SK-MEL-5 (cell line): ENCODE measurements at regions not wholly inside any gene's neighbourhood (a gene's known extent, or its start where the extent isn't known, plus 50 kb on each side); places are given as distances from the start of the nearest gene placed in this dataset.
"Not testable (repeated sequence)": the region's sequence is repeated elsewhere in the genome, so short reads cannot be mapped to it uniquely, and the experiment has no call there.

Experiments
- DNase-seq: peaks from one replicate; pipeline ENCODE4 v3.0.0-alpha.2; 2016; ENCODE audit warnings: low read depth, low spot score
- in situ Hi-C: cut with HindIII; loops from 2 replicates; pipeline ENCODE4 v1.10.0; 2016; ENCODE audit warnings: low sequenced_read_pairs, high pct_unique_total_duplicates, low pct_unique_long_range_greater_than_20kb

DNA sequence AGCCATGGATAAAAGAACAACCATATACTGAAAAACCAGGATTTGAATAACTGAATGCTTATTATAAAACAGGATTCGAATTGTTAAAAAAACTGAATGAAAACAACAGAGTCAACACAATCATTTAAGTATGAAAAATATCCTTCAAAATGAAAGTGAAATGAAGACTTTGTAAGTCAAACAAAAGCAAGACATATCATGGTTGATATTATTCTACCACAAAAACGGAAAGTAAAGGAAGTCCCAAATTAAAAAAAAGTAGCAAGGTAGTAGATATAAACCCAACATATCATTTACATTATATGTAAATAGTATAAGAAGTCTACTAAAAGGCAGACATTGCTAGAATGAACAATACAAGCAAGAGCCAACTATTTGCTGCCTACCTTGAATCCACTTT is 63.1 kb upstream of the POTEC start:
- DNase-seq, in situ Hi-C loops: not testable (repeated sequence)

DNA sequence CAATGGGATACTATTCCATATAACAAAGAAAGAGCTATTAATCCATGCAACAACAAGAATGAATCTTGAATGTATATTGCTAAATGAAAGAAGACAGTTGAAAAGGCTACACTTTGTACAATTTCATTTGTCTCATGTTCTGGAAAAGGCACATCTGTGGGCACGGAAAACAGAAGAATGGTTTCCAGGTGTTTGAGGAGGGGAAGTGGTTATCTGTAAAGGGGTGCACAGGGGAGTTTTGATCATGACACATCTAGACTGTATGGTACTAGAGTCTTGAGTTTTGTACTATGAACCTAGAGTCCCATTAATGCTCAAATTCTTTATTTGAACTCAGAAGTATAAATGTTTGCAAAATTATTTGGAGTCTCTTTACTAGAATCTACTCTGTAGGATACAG is 64.0 kb upstream of the POTEC start:
- in situ Hi-C loops, DNase-seq: not testable (repeated sequence)

DNA sequence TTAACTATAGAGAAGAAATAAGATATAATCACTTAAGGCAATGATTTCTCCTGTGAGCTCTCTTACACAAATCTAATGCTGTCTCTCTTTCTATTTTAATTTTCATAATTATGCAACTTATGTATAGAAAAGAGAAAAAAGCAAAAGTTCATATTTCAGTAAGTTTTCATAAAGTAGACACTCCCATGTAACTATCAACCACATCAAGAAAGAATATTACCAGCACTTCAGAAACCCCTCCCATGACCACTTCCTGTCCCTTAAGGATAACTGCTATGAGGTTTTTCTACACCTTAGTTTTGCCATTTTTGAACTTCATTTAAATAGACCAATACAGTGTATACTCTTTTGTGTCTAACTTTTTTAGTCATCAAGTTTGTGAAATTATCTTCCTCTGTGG is 69.0 kb upstream of the POTEC start:
- DNase-seq, in situ Hi-C loops: not testable (repeated sequence)

DNA sequence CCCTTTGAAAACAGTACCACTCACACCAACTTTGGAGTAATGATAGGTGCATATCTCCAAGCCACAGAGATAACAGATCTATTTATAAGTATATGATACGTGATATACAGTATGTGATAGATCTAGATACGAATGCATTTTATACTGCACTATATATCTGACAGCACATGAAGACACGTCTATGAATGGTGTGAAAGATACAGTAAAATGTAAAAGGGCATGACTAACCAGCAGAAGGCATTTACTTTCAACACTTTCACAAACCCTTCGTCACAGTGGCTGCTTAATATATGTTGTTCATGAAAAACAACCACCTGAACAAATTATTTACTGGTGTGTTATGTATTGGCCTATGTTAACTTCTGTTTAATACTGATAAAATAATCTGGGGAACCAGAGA is 71.1 kb upstream of the POTEC start:
- DNase-seq, in situ Hi-C loops: not testable (repeated sequence)

DNA sequence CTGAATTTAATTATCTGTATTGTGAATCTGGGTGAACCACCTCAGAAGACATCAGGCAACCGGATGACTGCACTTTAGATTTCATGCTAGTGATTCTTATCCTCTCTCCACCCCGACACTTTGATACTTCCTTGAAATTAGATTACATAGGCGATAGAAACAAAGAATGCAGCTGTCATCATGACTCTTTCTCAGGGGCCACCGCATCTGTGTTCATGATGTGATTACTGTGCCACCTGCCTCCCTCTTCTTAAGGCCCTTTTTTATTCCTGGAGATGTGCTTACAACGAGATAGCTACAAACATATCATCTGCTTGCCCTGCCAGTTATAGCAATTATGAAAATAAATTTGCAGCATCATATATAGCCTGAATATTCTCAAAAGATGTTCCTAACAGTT is 83.9 kb upstream of the POTEC start:
- DNase-seq, in situ Hi-C loops: not testable (repeated sequence)

DNA sequence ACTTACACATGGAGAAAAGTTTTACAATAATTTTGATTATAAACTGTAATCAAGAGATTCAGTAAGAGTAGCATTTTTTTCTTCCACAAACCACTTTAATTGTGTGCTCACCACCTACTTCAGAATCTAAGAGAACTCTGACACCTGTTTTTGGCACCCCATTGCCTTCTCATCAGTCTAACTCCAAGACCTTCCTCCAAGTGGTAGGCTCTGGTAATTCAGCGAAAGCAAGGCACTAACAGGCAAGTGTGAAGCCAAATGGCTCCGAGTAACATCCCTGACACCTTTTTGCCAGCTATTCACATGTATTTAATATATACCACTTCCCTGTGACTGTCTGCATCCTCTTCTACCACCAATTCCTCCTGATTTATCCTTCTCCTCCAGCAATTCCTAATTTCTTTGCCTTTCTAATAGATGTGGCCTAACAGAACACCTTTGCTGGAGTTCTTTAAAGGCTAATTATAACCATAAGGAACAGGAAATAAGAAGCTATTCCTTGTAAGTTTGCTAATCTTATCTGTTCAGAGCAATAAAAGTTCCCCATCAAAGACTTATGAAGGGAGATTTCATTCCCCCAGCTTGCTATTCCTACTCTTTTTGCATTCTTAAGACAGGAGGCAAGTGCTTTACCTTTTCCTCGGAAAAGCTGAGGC is 85.1 kb upstream of the POTEC start:
- in situ Hi-C loops = not testable (repeated sequence)

DNA sequence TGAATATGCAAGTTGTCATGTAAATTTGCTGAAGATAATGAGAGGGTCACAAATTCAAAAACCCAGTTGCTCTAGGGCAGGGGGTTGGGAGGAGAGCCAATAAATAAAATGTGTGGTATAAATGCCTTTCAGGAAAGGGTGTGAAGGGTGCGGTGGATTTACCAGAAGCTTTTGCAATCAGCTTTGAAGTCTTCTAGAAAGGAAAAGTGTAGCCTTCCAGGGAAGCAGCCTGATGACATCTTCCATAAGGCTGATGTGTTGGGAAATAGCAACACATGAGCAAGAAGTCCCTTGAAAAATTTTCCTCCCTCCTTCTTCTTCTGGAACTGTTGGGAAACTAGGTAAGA is 85.6 kb upstream of the POTEC start:
- in situ Hi-C loops, DNase-seq: not testable (repeated sequence)

More for the DNA sequence above, 85.1 kb upstream of the POTEC start:
- DNase-seq = not testable (repeated sequence)

DNA sequence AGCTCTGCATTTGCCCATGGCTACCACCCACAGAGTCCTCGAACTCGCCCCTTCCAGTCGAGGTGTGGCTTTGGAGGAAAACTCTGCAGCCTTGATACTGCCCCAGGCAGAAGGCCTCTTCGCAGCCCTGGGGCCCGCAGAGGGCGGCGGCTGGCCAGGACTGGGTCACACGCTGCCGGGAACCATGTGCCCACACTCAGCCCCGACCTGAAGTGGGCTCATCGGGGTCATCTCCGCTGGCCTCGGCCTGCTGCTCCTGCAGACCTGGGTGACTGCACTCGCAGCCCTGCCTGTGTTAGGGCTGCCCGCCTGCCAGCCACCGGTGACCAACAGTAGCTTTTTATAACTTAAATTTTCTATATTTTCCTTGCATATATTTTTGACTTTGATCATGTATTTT is 89.6 kb upstream of the POTEC start:
- in situ Hi-C loops, DNase-seq: not testable (repeated sequence)

DNA sequence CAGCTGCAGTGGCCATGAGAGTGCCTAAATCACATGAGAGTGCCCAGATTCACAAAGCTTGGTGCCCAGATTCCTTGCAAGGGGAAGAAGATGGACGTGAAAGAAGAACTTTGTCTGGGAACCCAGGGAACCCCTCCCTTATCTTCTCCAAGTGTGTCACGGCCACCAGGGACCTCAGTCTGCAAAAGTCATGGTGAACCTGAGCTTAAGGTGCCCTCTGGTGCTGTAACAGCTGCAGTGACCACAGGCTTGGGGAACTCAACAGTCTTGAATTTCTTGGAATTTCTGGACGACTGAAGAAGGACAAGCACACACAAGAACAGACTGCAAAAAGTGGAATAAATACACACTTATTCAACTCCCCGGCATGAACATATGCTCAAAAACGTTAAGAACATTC is 94.6 kb upstream of the POTEC start:
- in situ Hi-C loops, DNase-seq: not testable (repeated sequence)

DNA sequence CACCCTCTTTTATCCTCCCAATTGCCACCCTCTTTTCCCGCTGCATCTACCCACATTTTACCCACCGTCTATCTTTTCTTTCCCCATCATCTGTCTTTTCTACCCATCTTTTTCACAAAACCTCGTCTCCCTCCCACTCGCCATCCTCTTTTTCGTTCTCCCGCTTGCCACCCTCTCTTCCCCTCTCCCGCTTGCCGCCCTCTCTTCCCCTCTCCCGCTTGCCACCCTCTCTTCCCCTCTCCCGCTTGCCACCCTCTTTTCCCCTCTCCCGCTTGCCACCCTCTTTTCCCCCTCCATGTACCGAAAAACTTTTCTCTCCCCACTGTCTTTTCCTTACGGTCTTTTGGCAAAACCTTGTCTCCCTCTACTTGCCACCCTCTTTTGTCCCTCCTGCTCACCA is 97.7 kb upstream of the POTEC start:
- in situ Hi-C loops, DNase-seq: not testable (repeated sequence)

DNA sequence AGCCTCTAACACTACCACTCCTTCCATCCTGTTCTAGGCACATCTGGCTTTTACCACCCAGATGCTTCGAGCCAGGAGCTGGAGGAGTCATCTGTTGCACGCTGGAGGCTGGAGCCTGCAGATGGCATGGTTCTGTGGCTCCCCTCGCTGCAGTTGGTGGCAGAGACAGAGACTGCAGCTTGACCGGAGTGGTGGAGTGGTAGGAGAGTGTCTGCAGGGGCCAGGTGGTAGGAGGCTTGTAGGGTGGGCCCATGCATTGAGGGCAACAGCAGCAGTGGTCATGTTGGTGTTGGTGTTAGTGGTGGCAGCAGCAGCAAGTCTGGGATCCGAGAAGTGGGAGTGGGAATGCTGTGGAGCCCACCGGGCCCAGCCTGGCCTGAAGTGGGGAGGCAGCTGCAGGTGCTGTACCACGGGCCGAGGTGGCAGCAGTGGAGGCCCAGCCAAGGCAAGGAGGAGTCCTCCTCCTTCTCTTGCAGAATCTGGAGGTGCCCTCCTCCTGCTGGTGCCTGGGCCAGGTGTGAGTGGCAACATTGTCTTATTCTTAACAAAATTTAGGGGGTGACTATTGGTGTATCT is 100.4 kb upstream of the POTEC start:
- in situ Hi-C loops = not testable (repeated sequence)

DNA sequence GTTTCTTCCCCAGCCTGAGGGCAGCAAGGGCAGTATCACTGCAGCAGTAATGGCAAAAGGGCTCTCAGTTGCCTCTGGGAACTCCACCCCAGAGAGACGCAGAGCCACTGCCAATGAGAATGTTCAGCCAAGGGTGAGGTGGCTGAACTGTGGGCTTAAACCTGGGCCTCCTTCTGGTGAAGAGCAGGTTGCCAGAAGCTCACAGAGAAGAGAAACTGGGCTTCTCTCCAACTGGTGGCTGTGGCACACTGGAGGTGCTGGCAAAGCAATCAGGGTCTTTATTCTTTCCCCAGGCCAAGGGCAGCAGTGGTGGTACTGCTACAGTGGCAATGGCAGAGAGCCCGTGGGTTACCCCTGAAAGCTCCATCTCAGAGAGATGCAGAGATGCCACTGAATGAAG is 54.9 kb upstream of the ANKRD30B start:
- in situ Hi-C loops = not testable (repeated sequence)

More for the DNA sequence above, 100.4 kb upstream of the POTEC start:
- DNase-seq = not testable (repeated sequence)

DNA sequence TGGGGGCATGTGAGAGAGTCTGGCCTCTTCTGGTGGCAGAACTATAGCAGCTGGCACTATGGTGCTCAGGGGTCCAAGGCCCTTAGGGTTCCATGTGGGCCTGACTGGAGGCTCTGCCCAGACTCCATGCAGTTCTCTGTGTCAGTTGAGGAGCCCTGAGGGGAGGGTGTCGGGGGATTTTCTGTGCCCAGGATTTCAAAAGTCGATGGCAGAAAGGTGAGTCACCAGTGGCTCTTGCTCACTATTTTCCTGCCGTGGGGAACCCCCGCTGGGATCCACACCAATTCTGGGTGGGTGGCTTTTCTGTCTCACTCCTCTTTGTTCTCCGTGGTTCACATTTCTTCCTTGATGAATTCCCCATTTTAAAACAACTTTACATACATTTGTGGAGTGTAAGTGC is 54.1 kb upstream of the ANKRD30B start:
- DNase-seq, in situ Hi-C loops: not testable (repeated sequence)

More for the DNA sequence above, 54.9 kb upstream of the ANKRD30B start:
- DNase-seq = not testable (repeated sequence)

DNA sequence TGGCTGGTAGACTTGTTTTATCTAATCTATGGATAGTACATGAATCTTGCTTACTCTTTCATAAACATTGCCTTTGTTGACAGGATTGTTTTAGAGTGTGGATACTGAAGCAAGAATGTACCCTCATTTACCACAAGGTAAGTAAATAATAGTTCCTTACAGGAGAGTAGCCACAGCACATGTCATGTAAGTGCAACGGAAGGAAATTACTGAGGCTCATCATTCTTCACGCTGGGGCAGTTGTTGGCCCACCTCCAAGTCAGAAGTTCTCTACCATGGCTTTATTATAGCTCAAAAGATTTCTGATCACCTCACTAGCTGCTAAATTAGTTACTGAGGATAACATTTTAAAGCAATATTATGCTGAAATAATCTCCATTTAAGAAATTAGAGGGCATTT is 50.0 kb upstream of the ANKRD30B start:
- peak; percentile 80 for DNase-seq
- in situ Hi-C loops = not testable (repeated sequence)
